Skeletal muscle tissue (tissue), 3 donors: ENCODE measurements at regions not wholly inside any gene's neighbourhood (a gene's known extent, or its start where the extent isn't known, plus 50 kb on each side); places are given as distances from the start of the nearest gene placed in this dataset.

Experiments used
- H3K27ac ChIP-seq: one replicate; pipeline ENCODE4 v1.7.0; 2013; ENCODE audit warnings: mild to moderate bottlenecking, low read depth, low read length, inconsistent platforms
- H3K27me3 ChIP-seq, 3 donors: one replicate each; pipeline ENCODE4 v1.7.0; 2013; ENCODE audit warnings: low read length in 3 of 3; ENCODE audit not compliant: control insufficient read depth in 3 of 3, insufficient read depth in 3 of 3
- H3K36me3 ChIP-seq, 3 donors: one replicate each; pipeline ENCODE4 v1.7.0; 2013; ENCODE audit warnings: low read length in 3 of 3; ENCODE audit not compliant: control insufficient read depth in 3 of 3, insufficient read depth in 3 of 3
- H3K4me1 ChIP-seq, 3 donors: one replicate each; pipeline ENCODE4 v1.7.0; 2013; ENCODE audit warnings: low read length in 3 of 3, mild to moderate bottlenecking in 3 of 3; ENCODE audit not compliant: control insufficient read depth in 3 of 3, insufficient read depth in 3 of 3
- H3K4me3 ChIP-seq, 3 donors: one replicate each; pipeline ENCODE4 v1.7.0; 2013; ENCODE audit warnings: low read length in 3 of 3
- H3K9ac ChIP-seq, 3 donors: one replicate each; pipeline ENCODE4 v1.7.0; 2013; ENCODE audit warnings: low read length in 3 of 3, mild to moderate bottlenecking in 3 of 3, moderate library complexity in 2 of 3, low read depth in 1 of 3
- H3K9me3 ChIP-seq, 3 donors: one replicate each; pipeline ENCODE4 v1.7.0; 2013; ENCODE audit warnings: low read length in 3 of 3; ENCODE audit not compliant: control insufficient read depth in 3 of 3
- donor health status: Osteomylitis.

GRCh38 chr13:48594096-48594815 lies 59.5 kb upstream of the CYSLTR2 start:
- H3K36me3 ChIP-seq = no peaks in the 10 kb centered on the region
- H3K27ac ChIP-seq = no peak overlapping the region
- H3K9me3 ChIP-seq = no peaks in the 10 kb centered on the region
- no peaks in the 10 kb centered on the region for H3K4me1 ChIP-seq
- no peak overlapping the region for H3K9ac ChIP-seq
- H3K27me3 ChIP-seq = no peaks in the 10 kb centered on the region
- H3K4me3 ChIP-seq = no peak overlapping the region

GRCh38 chr13:48595431-48596429 lies 58.0 kb upstream of the CYSLTR2 start:
- Histone ChIP-seq H3K4me1 (no peaks in the 10 kb centered on the region), H3K27ac (no peak overlapping the region), H3K9me3 (no peaks in the 10 kb centered on the region)

GRCh38 chr13:48600374-48601364 lies 53.1 kb upstream of the CYSLTR2 start:
- Histone ChIP-seq H3K9me3 (no peaks in the 10 kb centered on the region), H3K27me3 (no peaks in the 10 kb centered on the region), H3K27ac (no peak overlapping the region), H3K4me1 (no peaks in the 10 kb centered on the region), H3K4me3 (no peak overlapping the region), H3K36me3 (no peaks in the 10 kb centered on the region), H3K9ac (no peak overlapping the region)

More at GRCh38 chr13:48595431-48596429, 58.0 kb upstream of the CYSLTR2 start:
- no peaks in the 10 kb centered on the region for H3K36me3 ChIP-seq
- no peak overlapping the region for H3K4me3 ChIP-seq
- H3K9ac ChIP-seq = peak overlapping the region in 1 of 3 donors; percentile 12
- H3K27me3 ChIP-seq = no peaks in the 10 kb centered on the region

- Histone ChIP-seq H3K4me3 (no peak overlapping the region), H3K9me3 (no peaks in the 10 kb centered on the region), H3K9ac (no peak overlapping the region), H3K36me3 (no peaks in the 10 kb centered on the region), H3K4me1 (no peaks in the 10 kb centered on the region), H3K27ac (no peak overlapping the region), H3K27me3 (no peaks in the 10 kb centered on the region)
These were observed 51.3 kb upstream of the CYSLTR2 start for GRCh38 chr13:48602296-48603016.

- no peak overlapping the region for H3K9ac ChIP-seq
- H3K27ac ChIP-seq = no peak overlapping the region
- H3K36me3 ChIP-seq = no peaks in the 10 kb centered on the region
- no peak overlapping the region for H3K4me3 ChIP-seq
- no peaks in the 10 kb centered on the region for H3K27me3 ChIP-seq
- no peaks in the 10 kb centered on the region for H3K4me1 ChIP-seq
- no peaks in the 10 kb centered on the region for H3K9me3 ChIP-seq
These were observed 50.4 kb upstream of the CYSLTR2 start for GRCh38 chr13:48603375-48603774.
